Activated CD8-positive, alpha-beta memory T cell treated with anti-CD3 and anti-CD28 coated beads, Interleukin-2, amount 50 U/mL, for 24 hours (primary cell): ENCODE measurements at regions not wholly inside any gene's neighbourhood (a gene's known extent, or its start where the extent isn't known, plus 50 kb on each side); places are given as distances from the start of the nearest gene placed in this dataset.
"Not testable (repeated sequence)": the region's sequence is repeated elsewhere in the genome, so short reads cannot be mapped to it uniquely, and the experiment has no call there.

ENCODE experiments used
- DNase-seq: peaks from one replicate; pipeline ENCODE4 v3.0.0-alpha.2; 2020; ENCODE audit errors: extremely low read depth

DNA sequence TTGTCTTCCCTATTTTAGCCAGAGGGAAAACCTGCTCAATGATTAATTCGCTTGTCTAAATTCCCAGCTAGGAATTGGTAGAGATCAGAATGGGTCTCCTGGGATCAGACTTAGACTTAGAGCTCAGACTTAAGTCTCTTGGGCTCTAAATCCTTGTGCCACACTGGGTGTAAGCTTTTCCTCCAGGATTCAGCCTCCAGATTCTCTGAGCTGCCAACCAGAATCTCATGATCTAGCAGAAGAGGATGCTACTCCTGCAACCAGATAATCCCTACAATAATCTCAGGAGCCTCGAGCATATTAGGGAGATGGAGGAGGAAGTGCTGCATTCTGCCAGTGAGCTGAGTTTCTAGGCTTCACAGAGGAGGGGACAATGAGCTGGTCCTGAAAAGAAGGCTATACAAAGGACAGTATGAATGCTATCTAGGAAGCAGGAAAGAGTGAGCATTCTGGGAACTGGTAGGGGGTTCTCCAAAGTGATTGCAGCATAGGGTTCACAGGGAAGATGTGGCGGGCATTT, 211.6 kb upstream of the SESN3 start:
- no peak for DNase-seq

- DNase-seq = no peak
Observed at GRCh38 chr11:95435628-95436353, 204.8 kb upstream of the SESN3 start.

GRCh38 chr11:95435192-95435591, 204.2 kb upstream of the SESN3 start:
- DNase-seq = no peak

DNA sequence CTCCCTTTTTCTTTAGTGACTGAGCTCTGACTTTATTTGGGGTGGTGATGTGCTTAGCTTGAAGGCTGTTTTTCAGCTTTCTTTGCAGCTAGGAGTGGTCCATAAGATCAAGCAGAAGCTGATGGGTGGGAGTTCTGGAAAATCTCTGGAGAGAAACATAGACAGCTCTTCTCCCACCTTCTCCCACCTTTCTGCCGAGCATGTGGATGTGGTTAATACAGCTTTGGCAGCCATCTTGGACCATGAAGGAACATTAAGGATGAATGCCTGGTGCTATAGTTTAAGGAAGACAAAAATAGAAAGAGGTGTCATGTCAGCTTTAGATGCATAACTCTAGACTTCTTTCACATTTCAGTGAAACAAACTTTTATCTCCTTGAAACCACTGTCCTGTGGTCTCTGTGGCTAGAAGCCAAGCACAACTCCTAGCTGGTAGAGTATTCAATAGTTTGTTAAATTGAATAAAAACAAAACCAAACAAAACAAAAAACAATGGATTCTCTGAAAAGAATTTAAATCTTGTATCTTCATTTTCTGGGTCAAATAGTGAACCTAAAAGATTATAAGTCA, 203.6 kb upstream of the SESN3 start:
- no peak for DNase-seq

GRCh38 chr11:95434009-95434408, 203.0 kb upstream of the SESN3 start:
- DNase-seq = no peak

- DNase-seq = no peak
Observed at GRCh38 chr11:95432714-95433503, 201.9 kb upstream of the SESN3 start.

- no peak for DNase-seq
Observed at GRCh38 chr11:95429376-95429907, 198.4 kb upstream of the SESN3 start.

DNA sequence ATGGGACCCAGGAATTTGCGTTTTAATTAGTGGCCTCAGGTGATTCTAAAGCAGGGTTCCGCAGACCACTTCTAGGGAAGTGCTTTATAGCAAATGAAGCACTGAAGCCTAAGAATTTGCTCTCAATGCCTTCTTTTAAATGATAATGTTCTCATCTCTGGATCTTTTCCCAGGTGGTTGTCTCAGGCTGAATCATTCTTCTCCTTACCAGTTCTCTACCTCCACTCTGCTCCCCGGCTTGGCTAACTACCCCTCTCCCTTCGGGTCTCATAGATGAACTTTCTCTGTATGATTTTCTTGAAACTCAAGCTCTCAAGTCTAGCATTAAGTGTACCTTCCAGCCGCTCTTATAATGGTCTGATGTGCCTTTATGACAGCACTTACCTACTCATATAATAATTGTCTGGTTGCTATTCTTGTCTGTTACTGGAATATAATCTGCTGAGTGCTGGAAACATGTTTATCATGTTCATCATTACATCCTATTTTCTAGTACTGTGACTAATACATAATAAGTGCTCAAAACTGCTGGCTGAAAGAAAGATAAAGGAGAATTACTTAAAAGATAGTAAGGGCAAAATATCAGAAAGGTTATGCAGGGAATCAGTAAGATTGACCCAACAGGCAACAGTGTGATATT, 195.9 kb upstream of the SESN3 start:
- DNase-seq = no peak

GRCh38 chr11:95419915-95420314, 188.9 kb upstream of the SESN3 start:
- no peak for DNase-seq

- DNase-seq = no peak
Observed at GRCh38 chr11:95418916-95419315, 187.9 kb upstream of the SESN3 start.

GRCh38 chr11:95417832-95418231, 186.8 kb upstream of the SESN3 start:
- no peak for DNase-seq

DNA sequence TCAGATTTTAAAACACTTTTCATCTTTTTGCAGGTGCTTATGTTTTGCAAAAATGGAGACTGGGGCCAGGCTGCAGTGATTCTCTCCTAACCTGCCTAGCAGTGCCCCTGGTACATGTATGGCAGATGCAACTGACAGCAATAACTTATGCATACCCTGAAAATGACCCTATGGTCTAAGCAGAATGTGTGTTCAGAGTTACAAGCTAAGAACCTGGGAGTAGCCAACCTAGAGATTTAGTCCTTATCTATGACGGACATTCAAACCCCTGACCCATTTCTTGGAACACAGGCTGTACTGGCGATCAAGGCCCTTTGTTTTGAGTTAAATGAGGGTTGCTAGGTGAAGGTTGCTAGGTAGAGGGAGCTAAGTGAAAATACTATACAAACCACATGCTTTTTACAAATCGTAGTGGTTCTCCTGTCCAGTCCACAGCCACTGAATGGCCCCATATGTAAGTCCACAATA, 184.9 kb upstream of the SESN3 start:
- no peak for DNase-seq

DNA sequence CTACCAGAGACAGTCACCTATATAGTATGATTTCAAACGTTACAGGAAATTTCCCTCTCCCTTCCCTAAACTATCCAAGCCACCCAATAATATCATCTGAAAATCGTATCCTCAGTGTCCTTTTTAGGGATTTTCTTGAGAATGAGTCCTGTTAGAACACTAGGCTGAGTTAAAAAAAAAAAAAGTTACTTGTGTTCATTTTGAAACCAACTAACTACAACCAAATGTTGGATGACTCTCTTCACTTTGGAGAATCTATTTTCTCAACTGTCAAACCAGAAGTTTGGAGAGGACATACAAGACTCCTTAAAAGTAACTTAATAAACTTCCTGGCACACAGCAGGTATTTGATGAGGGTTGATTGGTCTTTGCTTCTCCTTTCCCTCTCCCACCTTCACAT, 183.2 kb upstream of the SESN3 start:
- DNase-seq = no peak

DNA sequence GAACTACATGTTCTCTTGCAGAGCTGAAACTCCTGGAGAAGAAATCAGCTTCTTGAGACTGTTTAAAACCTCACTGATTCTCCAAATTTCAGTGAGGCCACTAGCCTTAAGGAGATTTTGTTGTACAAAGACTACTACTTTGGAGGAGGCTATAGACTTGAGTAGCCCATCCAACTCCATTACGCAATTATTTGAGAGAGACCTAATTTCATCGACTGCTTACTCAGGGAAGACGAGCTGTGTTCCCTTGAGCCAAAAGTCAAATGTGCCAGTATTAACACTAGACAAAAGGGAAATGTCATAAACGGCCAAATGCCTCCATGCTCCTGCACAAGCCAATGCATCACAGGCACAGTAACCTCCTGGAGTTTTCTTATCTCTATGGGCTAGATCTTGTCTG, 182.8 kb upstream of the SESN3 start:
- DNase-seq = no peak

DNA sequence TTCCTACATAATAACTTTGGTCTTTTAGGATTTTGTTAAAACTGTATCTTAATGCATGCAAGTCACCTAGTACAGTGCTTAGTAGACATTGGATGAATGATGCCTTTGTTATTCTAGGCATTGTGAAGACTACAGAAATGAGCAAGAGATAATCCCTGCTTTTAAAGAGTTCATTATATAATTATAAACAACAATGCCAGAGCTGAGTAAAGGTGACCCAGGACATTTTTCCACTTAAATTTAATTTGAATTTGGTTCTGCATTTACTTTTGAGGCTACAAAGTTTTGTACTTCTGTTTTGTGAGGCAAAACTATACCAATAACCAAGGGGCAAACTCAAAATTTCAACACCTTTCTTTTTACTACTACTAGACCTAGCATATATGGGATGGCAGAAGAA, 182.0 kb upstream of the SESN3 start:
- DNase-seq = no peak

DNA sequence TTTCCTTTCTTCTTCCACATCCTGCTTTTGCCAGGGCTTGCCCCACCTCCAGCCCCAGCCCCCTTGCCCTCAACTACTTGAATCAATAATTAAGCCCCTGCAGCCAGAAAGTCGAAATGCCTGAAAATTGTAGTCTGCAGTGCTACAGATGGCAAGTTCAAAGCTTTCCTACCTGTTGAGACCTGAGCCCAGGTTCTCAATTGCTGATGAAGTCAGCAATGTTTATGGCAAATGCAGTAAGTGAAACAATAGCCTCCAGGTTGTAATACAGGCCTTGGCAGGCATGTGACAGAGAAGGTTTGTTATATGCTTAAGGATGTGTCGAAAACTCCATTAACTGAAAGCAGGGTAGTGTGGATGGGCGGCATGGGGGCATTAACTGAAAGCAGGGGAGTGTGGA, 181.1 kb upstream of the SESN3 start:
- DNase-seq = no peak

GRCh38 chr11:95410707-95411106, 179.7 kb upstream of the SESN3 start:
- not testable (repeated sequence) for DNase-seq

DNA sequence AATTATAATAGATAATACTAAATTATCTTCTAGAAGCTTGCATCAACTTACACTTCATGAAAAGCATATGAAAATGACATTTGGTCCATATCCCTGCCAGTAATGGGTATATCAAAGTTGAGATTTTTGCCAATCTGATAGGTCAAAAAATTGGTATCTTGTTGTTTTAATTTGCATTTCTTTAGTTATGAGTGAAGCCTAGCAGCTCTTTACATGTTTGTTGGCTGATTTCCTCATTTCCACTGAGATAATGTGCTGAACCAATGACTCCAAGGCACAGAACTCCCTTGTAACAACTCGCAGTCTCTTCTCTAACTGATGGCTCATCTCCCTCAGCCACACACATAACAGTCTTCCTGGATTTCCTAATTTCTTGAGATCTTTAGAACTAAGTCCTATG, 175.3 kb upstream of the SESN3 start:
- no peak for DNase-seq

DNA sequence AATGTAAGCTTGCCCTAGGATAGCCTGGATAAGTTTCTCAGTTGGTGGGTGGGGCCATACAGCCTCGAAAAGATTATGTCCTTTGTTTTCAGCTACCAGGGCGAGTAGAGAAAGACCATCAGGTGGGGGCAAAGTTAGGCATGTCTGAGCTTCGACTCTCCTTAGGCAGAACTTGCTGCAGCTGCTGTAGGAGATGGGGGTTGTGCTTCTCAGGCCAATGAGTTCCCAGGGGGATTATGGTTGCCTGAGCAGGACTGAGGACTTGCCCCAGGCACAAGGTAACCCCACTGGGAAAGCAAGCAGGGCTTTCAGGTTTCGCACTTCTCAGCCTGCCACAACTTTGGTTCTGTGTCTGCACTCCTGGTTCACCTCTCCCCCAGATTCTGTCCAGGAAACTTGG, 173.4 kb upstream of the SESN3 start:
- no peak for DNase-seq

DNA sequence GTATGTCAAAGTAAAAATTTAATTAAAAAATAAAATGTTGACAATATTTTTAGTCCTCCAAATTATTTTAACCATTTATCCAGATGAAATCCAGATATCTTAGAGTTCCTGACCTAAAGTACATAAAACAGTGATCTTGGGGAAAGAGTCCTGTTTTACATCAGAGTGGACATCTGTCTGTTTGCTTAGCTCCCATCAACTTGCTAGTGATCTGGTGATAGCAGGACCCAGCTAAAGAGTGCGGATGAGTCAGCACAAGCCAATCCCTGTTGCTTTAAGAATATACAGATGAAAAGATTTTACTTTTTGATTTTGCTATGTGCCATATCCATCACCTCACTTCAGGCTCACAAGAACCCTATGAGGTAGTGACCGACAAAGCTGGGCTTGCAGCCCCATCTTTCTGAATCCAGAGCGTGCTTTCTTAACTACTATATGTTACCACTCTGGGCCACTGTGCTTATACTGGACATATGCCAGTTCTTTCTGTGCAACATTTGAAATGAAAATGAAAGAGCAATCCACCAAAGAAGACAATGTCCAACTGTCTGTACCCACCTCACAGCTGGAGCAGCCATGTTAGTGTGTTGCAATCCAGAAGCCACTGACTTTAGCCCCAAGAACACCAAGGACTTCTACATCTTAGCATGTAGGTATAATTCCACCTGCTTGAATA, 167.6 kb upstream of the SESN3 start:
- no peak for DNase-seq

- DNase-seq = no peak
Observed at GRCh38 chr11:95392644-95393043, 161.6 kb upstream of the SESN3 start.
